GM19328 (cell line): ENCODE measurements at regions not wholly inside any gene's neighbourhood (a gene's known extent, or its start where the extent isn't known, plus 50 kb on each side); places are given as distances from the start of the nearest gene placed in this dataset.

Source experiments
- ATAC-seq: cut with Tn5 transposase; IDR thresholded peaks from one replicate; pipeline ENCODE4 v1.9.1; 2021; ENCODE audit warnings: mild to moderate bottlenecking, moderate library complexity; ENCODE audit not compliant: unreplicated experiment

GRCh38 chr7:9796241-9796640 is 1177.4 kb upstream of the PHF14 start:
- no peak for ATAC-seq

- no peak for ATAC-seq
Measured at GRCh38 chr7:9822458-9823290, 1151.0 kb upstream of the PHF14 start.

GRCh38 chr7:9835199-9835598 is 1138.5 kb upstream of the PHF14 start:
- no peak for ATAC-seq

DNA sequence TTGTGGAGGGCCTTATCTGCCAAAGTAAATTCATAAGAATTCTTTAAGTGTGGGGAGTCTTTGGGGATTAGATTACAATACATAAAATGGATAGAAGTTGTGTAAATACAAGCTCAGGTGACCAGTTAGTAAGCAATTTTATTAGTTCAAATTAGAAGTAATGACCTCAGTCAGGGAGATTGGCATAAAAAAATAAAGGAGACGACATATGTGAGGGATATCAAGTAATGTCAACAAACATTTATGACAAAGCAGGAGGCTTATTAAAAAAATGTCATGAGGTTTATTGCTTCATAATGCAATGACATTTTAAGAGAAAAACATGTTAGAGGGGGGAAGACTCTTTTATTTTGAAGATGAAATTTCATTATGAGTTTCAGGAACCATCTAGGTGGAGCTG is 1137.0 kb upstream of the PHF14 start:
- ATAC-seq: no peak

GRCh38 chr7:9842301-9842700 is 1131.4 kb upstream of the PHF14 start:
- ATAC-seq: no peak

DNA sequence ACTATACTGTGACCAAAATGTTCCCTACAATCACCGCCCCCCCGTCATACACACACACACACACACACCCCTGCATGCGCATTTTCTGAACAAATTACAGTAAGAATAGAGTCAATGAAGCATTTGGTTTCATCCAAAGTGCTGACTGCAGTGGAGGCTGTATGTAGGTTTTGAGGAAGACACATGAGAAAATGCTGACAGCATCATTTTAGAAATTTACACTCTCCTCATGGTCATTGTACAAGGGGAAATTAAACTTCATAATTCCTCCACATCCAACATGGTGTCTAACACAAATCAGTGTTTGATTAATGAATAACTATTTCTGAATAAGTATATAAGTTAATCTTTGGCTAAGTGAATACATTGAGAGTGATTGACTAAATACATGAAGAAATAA is 1126.8 kb upstream of the PHF14 start:
- ATAC-seq: no peak

GRCh38 chr7:9854605-9855004 is 1119.1 kb upstream of the PHF14 start:
- no peak for ATAC-seq

- ATAC-seq: no peak
Measured at GRCh38 chr7:9856668-9857067, 1117.0 kb upstream of the PHF14 start.

- ATAC-seq: no peak
Measured at GRCh38 chr7:9863545-9863944, 1110.1 kb upstream of the PHF14 start.

GRCh38 chr7:9869151-9869550 is 1104.5 kb upstream of the PHF14 start:
- no peak for ATAC-seq

- ATAC-seq: no peak
Measured at GRCh38 chr7:9869566-9869965, 1104.1 kb upstream of the PHF14 start.

GRCh38 chr7:9870674-9871073 is 1103.0 kb upstream of the PHF14 start:
- no peak for ATAC-seq

DNA sequence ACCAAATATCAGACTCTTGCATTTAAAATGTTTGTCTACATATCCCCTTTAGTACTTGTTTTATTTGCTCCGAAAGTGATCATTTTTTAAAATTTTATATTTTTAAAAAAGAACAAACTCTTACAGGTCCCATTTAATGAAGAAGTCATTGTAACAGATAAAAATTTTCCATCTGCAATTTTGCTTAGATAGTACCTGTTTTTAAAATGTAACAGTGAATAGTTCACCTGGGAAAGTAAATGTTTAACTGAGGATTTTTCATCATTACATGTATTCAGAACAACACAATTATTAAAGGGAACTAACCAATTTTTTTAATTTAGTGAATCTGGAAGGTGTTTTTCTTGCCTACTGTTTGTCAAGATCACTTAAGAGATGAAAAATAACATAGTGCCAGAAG is 1099.5 kb upstream of the PHF14 start:
- no peak for ATAC-seq

DNA sequence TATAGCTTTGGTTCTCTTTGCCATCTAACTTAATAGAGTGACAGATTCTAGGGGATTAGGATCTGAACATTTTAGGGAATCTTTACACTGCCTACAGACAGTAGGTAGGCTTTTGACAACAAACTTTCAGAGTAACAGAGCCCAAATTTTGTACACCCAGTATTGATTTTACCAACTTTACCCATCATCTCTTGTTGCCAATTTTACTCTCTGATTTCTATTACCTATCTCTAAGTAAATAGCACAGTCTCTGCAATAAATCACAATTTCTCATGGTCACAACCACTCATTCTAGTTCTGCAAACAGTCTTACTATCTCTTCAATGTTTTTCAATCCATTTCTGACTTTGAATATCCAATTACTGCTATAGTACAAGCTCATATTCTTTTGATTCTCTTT is 1097.6 kb upstream of the PHF14 start:
- ATAC-seq: no peak

DNA sequence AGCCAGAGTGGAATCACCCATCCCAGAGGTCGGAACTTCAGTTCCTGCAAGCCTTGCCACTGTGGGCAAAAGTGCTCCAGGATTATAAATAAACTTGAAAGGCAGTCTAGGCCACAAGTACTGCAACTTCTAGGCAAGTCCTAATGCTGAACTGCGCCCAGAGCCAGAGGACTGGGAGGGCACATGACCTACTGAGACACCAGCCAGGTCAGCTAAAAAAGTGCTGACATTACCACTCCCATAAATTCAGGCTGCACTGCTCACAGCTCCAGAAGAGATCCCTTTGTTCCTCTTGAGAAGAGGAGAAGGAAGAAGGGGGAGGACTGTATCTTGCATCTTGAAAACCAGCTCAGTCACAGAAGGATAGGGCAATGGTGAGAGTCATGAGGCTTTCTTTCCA is 1084.1 kb upstream of the PHF14 start:
- no peak for ATAC-seq

- ATAC-seq: no peak
Measured at GRCh38 chr7:9890092-9890491, 1083.6 kb upstream of the PHF14 start.

- no peak for ATAC-seq
Measured at GRCh38 chr7:9891056-9891455, 1082.6 kb upstream of the PHF14 start.

DNA sequence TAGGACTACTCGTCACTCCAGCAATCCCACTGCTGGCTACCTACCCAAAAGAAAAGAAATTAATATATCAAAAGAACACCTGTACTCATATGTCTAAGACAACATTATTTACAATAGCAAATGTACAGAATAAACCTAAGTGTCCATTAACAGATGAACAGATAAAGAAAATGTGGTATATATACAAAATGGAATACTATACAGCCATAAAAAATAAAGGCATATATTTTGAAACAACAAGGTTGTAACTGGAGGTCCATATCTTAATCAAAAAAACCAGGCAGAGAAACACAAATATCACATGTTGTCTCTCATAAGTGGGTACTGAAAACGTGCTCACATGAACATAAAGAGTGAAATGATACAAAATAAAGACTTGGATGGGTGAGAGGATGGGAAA is 1073.3 kb upstream of the PHF14 start:
- ATAC-seq: no peak

- ATAC-seq: no peak
Measured at GRCh38 chr7:9921326-9921725, 1052.3 kb upstream of the PHF14 start.

DNA sequence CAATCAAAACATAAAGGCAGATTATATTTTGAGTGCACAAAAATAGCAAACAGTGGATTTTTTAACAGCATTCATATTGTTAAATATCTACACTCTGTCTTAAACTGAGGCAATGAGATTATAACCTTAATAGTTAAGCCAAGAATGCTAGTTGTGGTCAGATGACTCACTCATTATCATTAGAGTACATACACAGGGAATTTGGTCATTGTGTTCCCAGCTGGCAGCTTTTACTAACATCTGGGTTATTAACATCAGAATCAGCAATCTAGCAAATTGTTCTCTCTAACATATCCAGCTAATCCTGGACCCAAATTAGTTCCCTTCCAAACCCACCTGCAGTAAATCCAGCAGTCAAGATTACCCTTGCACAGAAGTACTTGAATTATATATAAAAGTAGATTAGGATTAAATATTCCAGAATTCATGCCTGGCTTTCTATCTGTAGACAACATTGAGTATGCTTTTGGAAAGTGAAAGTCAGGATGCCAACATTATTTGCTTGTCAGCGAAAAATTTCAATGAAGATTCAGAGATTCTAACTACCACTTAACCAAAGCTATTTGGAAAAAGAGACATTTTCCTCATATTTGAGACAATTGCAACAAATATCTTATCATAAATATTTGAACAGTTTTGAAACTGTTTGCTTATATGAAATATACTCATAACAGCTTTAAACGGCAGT is 1035.6 kb upstream of the PHF14 start:
- ATAC-seq: no peak

DNA sequence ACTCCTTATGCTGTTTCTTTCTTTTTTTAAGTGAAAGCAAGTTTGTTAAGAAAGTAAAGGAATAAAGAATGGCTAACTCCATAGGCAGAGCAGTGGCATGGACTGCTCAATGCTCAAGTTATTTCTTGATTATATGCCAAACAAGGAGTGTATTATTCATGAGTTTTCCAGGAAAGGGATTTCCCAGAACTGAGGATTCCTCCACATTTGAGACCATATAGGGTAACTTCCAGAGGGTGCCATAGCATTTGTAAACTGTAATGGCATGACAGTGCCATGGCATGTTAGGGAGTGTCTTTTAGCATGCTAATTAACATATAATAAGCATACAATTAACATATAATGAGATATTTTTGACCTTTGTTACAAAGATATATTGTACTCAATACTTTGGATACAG is 1034.5 kb upstream of the PHF14 start:
- no peak for ATAC-seq

DNA sequence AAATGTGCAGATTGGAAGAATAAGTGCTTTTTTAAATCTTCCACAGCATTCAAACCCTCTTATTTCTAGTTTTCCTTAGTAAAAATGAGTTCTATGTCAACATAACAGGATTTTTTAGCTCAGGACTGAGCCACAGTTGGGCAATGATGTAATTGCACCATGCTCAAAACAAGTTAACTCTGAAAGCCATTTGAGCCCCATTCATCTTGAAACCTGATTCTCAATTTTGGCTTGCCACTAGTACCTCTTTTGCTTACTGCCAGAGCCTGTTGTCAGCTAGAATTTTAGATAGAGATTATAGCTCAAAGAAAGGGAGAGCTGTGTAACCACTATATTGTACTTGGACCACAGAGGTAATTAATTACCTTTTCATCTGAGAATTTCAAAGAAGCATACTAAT is 1028.5 kb upstream of the PHF14 start:
- ATAC-seq: no peak

- no peak for ATAC-seq
Measured at GRCh38 chr7:9945857-9946256, 1027.8 kb upstream of the PHF14 start.
